Mucosa of stomach (tissue), 1 donor: ENCODE measurements at regions not wholly inside any gene's neighbourhood (a gene's known extent, or its start where the extent isn't known, plus 50 kb on each side); places are given as distances from the start of the nearest gene placed in this dataset.

Source experiments
- H3K27me3 ChIP-seq: one replicate; pipeline ENCODE4 v1.7.0; 2013; ENCODE audit warnings: mild to moderate bottlenecking, low read length; ENCODE audit not compliant: control insufficient read depth, insufficient read depth
- H3K36me3 ChIP-seq: one replicate; pipeline ENCODE4 v1.7.0; 2013; ENCODE audit warnings: low read length; ENCODE audit not compliant: control insufficient read depth, insufficient read depth
- H3K4me1 ChIP-seq: one replicate; pipeline ENCODE4 v1.7.0; 2013; ENCODE audit warnings: mild to moderate bottlenecking, low read length; ENCODE audit not compliant: control insufficient read depth, insufficient read depth
- H3K4me3 ChIP-seq: one replicate; pipeline ENCODE4 v1.7.0; 2013; ENCODE audit warnings: low read length
- H3K9ac ChIP-seq: one replicate; pipeline ENCODE4 v1.7.0; 2013; ENCODE audit warnings: mild to moderate bottlenecking, low read length, moderate library complexity
- H3K9me3 ChIP-seq: one replicate; pipeline ENCODE4 v1.7.0; 2013; ENCODE audit warnings: mild to moderate bottlenecking, low read length, moderate library complexity; ENCODE audit not compliant: control insufficient read depth
- donor health status: Pancreatic carcinoma.

- no peaks in the 10 kb centered on the region for H3K9me3 ChIP-seq
- H3K36me3 ChIP-seq, result no peaks in the 10 kb centered on the region
- H3K9ac ChIP-seq, result no peak overlapping the region
- no peak overlapping the region for H3K4me3 ChIP-seq
- H3K4me1 ChIP-seq, result peaks cover 6% of the 10 kb centered on the region
- no peaks in the 10 kb centered on the region for H3K27me3 ChIP-seq
These were observed 274.9 kb downstream of the LMO4 start for GRCh38 chr1:87603626-87604025.

DNA sequence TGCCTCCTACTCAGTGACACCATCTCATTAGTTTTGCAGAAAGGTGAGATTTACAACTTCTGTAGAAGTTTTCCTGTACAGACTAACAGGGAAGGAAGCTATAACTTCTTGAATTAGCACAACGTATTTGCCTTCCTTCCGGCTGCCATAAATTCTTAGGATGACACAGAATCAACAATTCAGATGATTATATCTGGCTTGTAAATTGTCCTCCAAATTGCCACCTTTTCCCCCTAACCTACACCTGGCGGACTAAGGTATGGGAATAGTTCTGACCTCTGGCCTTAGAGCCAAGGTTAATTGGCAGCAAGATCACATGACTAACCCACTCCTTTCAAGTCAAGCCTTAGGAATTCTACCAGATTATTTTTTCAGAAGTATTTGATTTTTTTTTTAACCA, 284.3 kb downstream of the LMO4 start:
- Histone ChIP-seq H3K36me3 (no peaks in the 10 kb centered on the region), H3K27me3 (no peaks in the 10 kb centered on the region), H3K9ac (no peak overlapping the region), H3K4me1 (no peaks in the 10 kb centered on the region), H3K9me3 (no peaks in the 10 kb centered on the region), H3K4me3 (no peak overlapping the region)

GRCh38 chr1:87615491-87615890, 286.8 kb downstream of the LMO4 start:
- no peaks in the 10 kb centered on the region for H3K4me1 ChIP-seq
- no peak overlapping the region for H3K9ac ChIP-seq
- no peaks in the 10 kb centered on the region for H3K36me3 ChIP-seq
- no peaks in the 10 kb centered on the region for H3K9me3 ChIP-seq
- H3K27me3 ChIP-seq, result no peaks in the 10 kb centered on the region
- H3K4me3 ChIP-seq, result no peak overlapping the region

DNA sequence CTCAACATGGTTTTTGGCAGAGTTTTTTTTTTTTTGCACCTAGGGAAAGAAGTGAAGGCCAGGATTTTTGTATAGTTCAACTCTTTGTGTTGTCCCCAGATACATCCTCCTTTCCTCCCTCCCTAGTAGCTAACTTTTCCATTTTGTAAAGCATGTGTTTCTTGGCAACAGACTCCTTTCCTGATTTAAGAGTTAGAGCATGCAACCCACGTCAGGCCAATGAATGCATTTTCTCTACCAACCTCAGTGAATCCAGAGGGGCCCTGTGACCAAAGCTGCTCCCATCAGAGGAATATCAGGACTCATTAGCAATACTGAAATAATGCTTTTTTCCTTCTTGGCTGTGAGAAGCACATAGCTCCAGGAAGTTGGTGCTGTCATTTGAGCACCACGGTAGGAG, 287.2 kb downstream of the LMO4 start:
- Histone ChIP-seq H3K4me3 (no peak overlapping the region), H3K27me3 (no peaks in the 10 kb centered on the region), H3K9ac (no peak overlapping the region)

GRCh38 chr1:87620807-87621206, 292.1 kb downstream of the LMO4 start:
- Histone ChIP-seq H3K4me3 (no peak overlapping the region), H3K9me3 (no peaks in the 10 kb centered on the region), H3K36me3 (no peaks in the 10 kb centered on the region), H3K9ac (no peak overlapping the region), H3K4me1 (no peaks in the 10 kb centered on the region), H3K27me3 (no peaks in the 10 kb centered on the region)

More for the DNA sequence above, 287.2 kb downstream of the LMO4 start:
- Histone ChIP-seq H3K4me1 (no peaks in the 10 kb centered on the region), H3K36me3 (no peaks in the 10 kb centered on the region), H3K9me3 (no peaks in the 10 kb centered on the region)

GRCh38 chr1:87629673-87630072, 301.0 kb downstream of the LMO4 start:
- Histone ChIP-seq H3K9me3 (no peaks in the 10 kb centered on the region), H3K36me3 (no peaks in the 10 kb centered on the region), H3K4me1 (no peaks in the 10 kb centered on the region), H3K27me3 (no peaks in the 10 kb centered on the region), H3K4me3 (no peak overlapping the region), H3K9ac (no peak overlapping the region)

- Histone ChIP-seq H3K9me3 (no peaks in the 10 kb centered on the region), H3K36me3 (no peaks in the 10 kb centered on the region), H3K4me1 (no peaks in the 10 kb centered on the region), H3K9ac (no peak overlapping the region), H3K4me3 (no peak overlapping the region), H3K27me3 (no peaks in the 10 kb centered on the region)
These were observed 303.6 kb downstream of the LMO4 start for GRCh38 chr1:87632232-87632631.

DNA sequence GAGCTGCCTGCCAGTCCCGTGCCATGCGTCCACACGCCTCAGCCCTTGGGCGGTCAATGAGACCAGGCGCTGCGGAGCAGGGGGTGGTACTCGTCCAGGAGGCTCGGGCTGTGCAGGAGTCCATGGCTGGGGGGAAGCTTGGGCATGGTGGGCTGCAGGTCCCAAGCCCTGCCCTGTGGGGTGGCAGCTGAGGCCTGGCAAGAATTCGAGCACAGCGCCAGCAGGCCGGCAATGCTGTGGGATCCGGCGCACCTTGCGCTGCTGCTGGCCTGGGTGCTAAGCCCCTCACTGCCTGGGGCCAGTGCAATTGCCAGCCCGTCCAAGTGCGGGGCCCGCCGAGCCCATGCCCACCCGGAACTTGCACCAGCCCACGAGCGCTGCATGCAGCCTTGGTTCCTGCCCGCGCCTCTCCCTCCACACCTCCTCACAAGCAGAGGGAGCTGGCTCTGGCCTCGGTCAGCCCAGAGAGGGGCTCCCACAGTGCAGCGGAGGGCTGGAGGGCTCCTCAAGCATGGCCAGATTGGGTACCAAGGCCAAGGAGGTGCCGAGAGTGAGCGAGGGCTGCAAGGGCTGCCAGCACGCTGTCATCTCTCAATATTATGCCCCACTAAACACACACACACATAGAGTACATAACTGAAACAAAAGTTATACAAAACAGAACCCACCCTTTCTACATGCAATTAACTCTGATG, 307.7 kb downstream of the LMO4 start:
- Histone ChIP-seq H3K4me1 (no peaks in the 10 kb centered on the region), H3K36me3 (no peaks in the 10 kb centered on the region), H3K4me3 (no peak overlapping the region), H3K9me3 (no peaks in the 10 kb centered on the region), H3K27me3 (no peaks in the 10 kb centered on the region), H3K9ac (no peak overlapping the region)

DNA sequence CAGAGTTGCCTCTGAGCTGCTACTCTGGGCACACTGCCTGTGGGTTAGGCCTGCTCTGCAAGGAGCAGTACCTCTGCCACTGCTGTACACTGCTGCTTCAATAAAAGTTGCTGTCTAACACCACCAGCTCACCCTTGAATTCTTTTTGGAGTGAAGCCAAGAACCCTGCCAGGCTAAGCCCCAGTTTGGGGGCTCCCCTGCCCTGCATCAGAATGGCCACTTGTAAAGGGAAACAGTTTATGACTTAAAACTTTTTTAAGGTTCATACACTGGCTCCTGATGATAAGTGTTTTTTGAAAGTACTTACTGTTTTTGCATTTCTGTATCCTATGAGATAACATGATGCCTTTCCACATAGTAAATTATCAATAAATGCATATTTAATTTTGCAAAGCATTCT, 310.0 kb downstream of the LMO4 start:
- Histone ChIP-seq H3K9me3 (no peaks in the 10 kb centered on the region), H3K36me3 (no peaks in the 10 kb centered on the region), H3K4me1 (peaks cover 14% of the 10 kb centered on the region), H3K9ac (no peak overlapping the region), H3K27me3 (no peaks in the 10 kb centered on the region), H3K4me3 (no peak overlapping the region)

- Histone ChIP-seq H3K9ac (no peak overlapping the region), H3K4me3 (no peak overlapping the region), H3K4me1 (peaks cover 24% of the 10 kb centered on the region)
These were observed 313.3 kb downstream of the LMO4 start for GRCh38 chr1:87641996-87642395.

DNA sequence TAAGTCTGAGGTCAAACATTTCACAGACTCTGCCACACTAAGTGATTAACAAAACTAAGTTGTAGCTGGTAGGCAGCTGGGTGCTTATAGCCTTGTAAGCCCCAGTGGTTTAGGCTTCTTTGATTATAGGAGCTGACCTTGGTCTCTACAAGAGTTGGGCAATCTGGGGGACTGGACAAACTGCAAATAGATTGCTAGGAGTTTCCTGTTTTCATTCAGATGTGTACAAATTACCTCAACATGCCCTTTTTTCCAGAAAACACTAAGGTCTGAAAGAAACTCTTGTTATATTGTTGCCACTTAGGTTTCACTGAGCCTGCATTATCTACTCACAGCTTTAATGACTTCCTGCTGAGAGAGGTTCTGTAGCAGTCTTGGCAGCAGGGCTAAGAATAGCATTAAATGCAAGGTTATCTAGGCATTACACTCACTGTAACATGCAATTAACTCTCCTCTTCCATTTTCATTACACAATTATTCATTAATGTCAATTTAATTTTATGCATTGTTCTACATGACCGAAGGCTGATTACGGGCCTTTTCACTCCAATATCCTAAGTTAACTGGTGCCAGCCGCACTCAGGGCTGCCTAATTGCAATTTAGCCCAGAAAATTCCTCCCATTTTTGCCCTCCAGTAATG, 314.0 kb downstream of the LMO4 start:
- Histone ChIP-seq H3K4me1 (peaks cover 24% of the 10 kb centered on the region), H3K36me3 (no peaks in the 10 kb centered on the region), H3K9me3 (no peaks in the 10 kb centered on the region), H3K27me3 (no peaks in the 10 kb centered on the region), H3K9ac (no peak overlapping the region), H3K4me3 (no peak overlapping the region)

More at GRCh38 chr1:87641996-87642395, 313.3 kb downstream of the LMO4 start:
- no peaks in the 10 kb centered on the region for H3K9me3 ChIP-seq
- H3K36me3 ChIP-seq, result no peaks in the 10 kb centered on the region
- H3K27me3 ChIP-seq, result no peaks in the 10 kb centered on the region

DNA sequence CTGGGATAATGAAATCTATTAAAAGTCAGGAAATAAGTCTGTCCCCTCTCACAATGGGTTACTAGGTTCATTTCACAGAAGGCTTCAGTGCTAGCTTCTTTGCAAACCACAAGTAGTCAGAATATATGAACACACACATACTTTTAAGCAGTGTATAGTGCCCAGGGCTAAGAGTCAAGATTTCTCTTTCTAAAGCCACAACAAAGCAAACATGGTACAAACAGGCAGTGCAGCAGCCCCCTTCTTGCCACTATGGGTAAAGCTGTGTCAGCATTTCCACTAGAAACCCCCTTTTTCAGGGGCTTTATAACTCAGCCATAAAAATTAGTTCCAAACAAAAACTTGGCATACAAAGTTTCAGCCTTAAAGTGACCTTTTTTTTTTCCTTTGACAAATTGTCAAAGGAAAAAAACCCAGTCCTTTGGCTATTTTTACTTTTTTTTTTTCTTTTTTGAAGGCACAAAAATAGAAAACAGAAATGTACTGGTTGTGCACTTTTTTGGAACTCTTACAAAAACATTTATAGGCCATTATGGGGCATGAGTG, 315.4 kb downstream of the LMO4 start:
- Histone ChIP-seq H3K36me3 (no peaks in the 10 kb centered on the region), H3K9ac (no peak overlapping the region)

More for the DNA sequence above, 315.4 kb downstream of the LMO4 start:
- H3K9me3 ChIP-seq, result no peaks in the 10 kb centered on the region
- no peak overlapping the region for H3K4me3 ChIP-seq
- no peaks in the 10 kb centered on the region for H3K27me3 ChIP-seq
- H3K4me1 ChIP-seq, result peaks cover 24% of the 10 kb centered on the region
